ENCODE measurements at regions not wholly inside any gene's neighbourhood (a gene's known extent, or its start where the extent isn't known, plus 50 kb on each side); places are given as distances from the start of the nearest gene placed in this dataset.
"Not testable (repeated sequence)": the region's sequence is repeated elsewhere in the genome, so short reads cannot be mapped to it uniquely, and the experiment has no call there.

- POLR2A ChIA-PET, result no interaction called here
- no peak for DNase-seq (ENCODE audit: extremely low spot score)
- CTCF ChIA-PET, result no interaction called here
- TF ChIP-seq BHLHE40 (IDR thresholded peaks at IDR 0.05; ENCODE audit: borderline replicate concordance), result no peak
Measured at GRCh38 chr2:58473165-58473564, 232.0 kb upstream of the FANCL start.

GRCh38 chr2:58466804-58467203, 225.7 kb upstream of the FANCL start:
- CTCF ChIA-PET, result no interaction called here
- no peak for DNase-seq (ENCODE audit: extremely low spot score)
- TF ChIP-seq SUZ12 (IDR thresholded peaks at IDR 0.05) (no peak), NFRKB (IDR thresholded peaks at IDR 0.05) (no peak), PKNOX1 (IDR thresholded peaks at IDR 0.05) (no peak), ZNF384 (IDR thresholded peaks at IDR 0.05) (no peak), SP1 (IDR thresholded peaks at IDR 0.05) (no peak), FOXM1 (IDR thresholded peaks at IDR 0.05; ENCODE audit: borderline replicate concordance) (no peak), CTBP1 (IDR thresholded peaks at IDR 0.05; ENCODE audit: borderline replicate concordance) (no peak), BHLHE40 (IDR thresholded peaks at IDR 0.05; ENCODE audit: borderline replicate concordance) (no peak), FOXA1 (IDR thresholded peaks at IDR 0.05) (no peak), ELF4 (IDR thresholded peaks at IDR 0.05) (no peak), LEF1 (IDR thresholded peaks at IDR 0.05; ENCODE audit: borderline replicate concordance) (no peak), L3MBTL2 (conservative IDR thresholded peaks at IDR 0.05) (no peak), HDGF (IDR thresholded peaks at IDR 0.05; ENCODE audit: borderline replicate concordance) (no peak), FOXK2 (IDR thresholded peaks at IDR 0.05) (no peak), TARDBP (IDR thresholded peaks at IDR 0.05) (no peak)
- POLR2A ChIA-PET, result no interaction called here

GRCh38 chr2:58466021-58466420, 224.9 kb upstream of the FANCL start:
- DNase-seq (ENCODE audit: extremely low spot score); CTCF ChIA-PET; POLR2A ChIA-PET: not testable (repeated sequence)

- no peak for DNase-seq (ENCODE audit: extremely low spot score)
- no peak for TF ChIP-seq HDGF (IDR thresholded peaks at IDR 0.05; ENCODE audit: borderline replicate concordance)
- no peak for TF ChIP-seq FOXM1 (IDR thresholded peaks at IDR 0.05; ENCODE audit: borderline replicate concordance)
- TF ChIP-seq SP1 (IDR thresholded peaks at IDR 0.05), result no peak
- POLR2A ChIA-PET, result no interaction called here
- CTCF ChIA-PET, result no interaction called here
Measured at GRCh38 chr2:58460670-58461069, 219.5 kb upstream of the FANCL start.

GRCh38 chr2:58449286-58450010, 208.3 kb upstream of the FANCL start:
- ChIA-PET POLR2A (no interaction called here), CTCF (interaction anchor here (0.8 kb wide), 1 partner anchor 970 kb away, joined by 3 read pairs; no protein-coding TSS in a partner anchor)
- no peak for TF ChIP-seq CTBP1 (IDR thresholded peaks at IDR 0.05; ENCODE audit: borderline replicate concordance)
- TF ChIP-seq ARNT (IDR thresholded peaks at IDR 0.05), result no peak
- no peak for TF ChIP-seq NFRKB (IDR thresholded peaks at IDR 0.05)
- TF ChIP-seq FOXA1 (IDR thresholded peaks at IDR 0.05), result no peak
- TF ChIP-seq BHLHE40 (IDR thresholded peaks at IDR 0.05; ENCODE audit: borderline replicate concordance), result no peak
- TF ChIP-seq L3MBTL2 (conservative IDR thresholded peaks at IDR 0.05), result no peak
- TF ChIP-seq HDGF (IDR thresholded peaks at IDR 0.05; ENCODE audit: borderline replicate concordance), result no peak
- no peak for TF ChIP-seq TARDBP (IDR thresholded peaks at IDR 0.05)
- TF ChIP-seq ZNF384 (IDR thresholded peaks at IDR 0.05), result no peak
- no peak for TF ChIP-seq FOXM1 (IDR thresholded peaks at IDR 0.05; ENCODE audit: borderline replicate concordance)
- TF ChIP-seq LEF1 (IDR thresholded peaks at IDR 0.05; ENCODE audit: borderline replicate concordance), result no peak
- no peak for TF ChIP-seq SUZ12 (IDR thresholded peaks at IDR 0.05)
- TF ChIP-seq SP1 (IDR thresholded peaks at IDR 0.05), result no peak
- TF ChIP-seq PKNOX1 (IDR thresholded peaks at IDR 0.05), result no peak
- TF ChIP-seq FOXK2 (IDR thresholded peaks at IDR 0.05), result no peak
- TF ChIP-seq ELF4 (IDR thresholded peaks at IDR 0.05), result no peak
- no peak for DNase-seq (ENCODE audit: extremely low spot score)

GRCh38 chr2:58448845-58449244, 207.7 kb upstream of the FANCL start:
- DNase-seq (ENCODE audit: extremely low spot score), result no peak
- TF ChIP-seq NFRKB (IDR thresholded peaks at IDR 0.05), result no peak
- TF ChIP-seq ARNT (IDR thresholded peaks at IDR 0.05), result no peak
- TF ChIP-seq SP1 (IDR thresholded peaks at IDR 0.05), result no peak
- ChIA-PET POLR2A (interaction anchor here (1.1 kb wide), 1 partner anchor 403 kb away, joined by 3 read pairs; the partner anchor contains the start of gene VRK2), CTCF (interaction anchor here (0.8 kb wide), 1 partner anchor 970 kb away, joined by 3 read pairs; no protein-coding TSS in a partner anchor)

- CTCF ChIA-PET, result interaction anchor here (0.6 to 1.2 kb wide), 6 partner anchors 106 to 542 kb away, joined by 3 to 6 read pairs (median 3); partner anchors contain the start of gene FANCL
- no peak for TF ChIP-seq TARDBP (IDR thresholded peaks at IDR 0.05)
- no peak for TF ChIP-seq BHLHE40 (IDR thresholded peaks at IDR 0.05; ENCODE audit: borderline replicate concordance)
- TF ChIP-seq NFRKB (IDR thresholded peaks at IDR 0.05), result no peak
- TF ChIP-seq CTBP1 (IDR thresholded peaks at IDR 0.05; ENCODE audit: borderline replicate concordance), result no peak
- TF ChIP-seq L3MBTL2 (conservative IDR thresholded peaks at IDR 0.05), result no peak
- TF ChIP-seq ELF4 (IDR thresholded peaks at IDR 0.05), result no peak
- TF ChIP-seq PKNOX1 (IDR thresholded peaks at IDR 0.05), result no peak
- TF ChIP-seq LEF1 (IDR thresholded peaks at IDR 0.05; ENCODE audit: borderline replicate concordance), result no peak
- TF ChIP-seq FOXM1 (IDR thresholded peaks at IDR 0.05; ENCODE audit: borderline replicate concordance), result no peak
- no peak for TF ChIP-seq SP1 (IDR thresholded peaks at IDR 0.05)
- TF ChIP-seq HDGF (IDR thresholded peaks at IDR 0.05; ENCODE audit: borderline replicate concordance), result no peak
- no peak for TF ChIP-seq SUZ12 (IDR thresholded peaks at IDR 0.05)
- no peak for TF ChIP-seq ARNT (IDR thresholded peaks at IDR 0.05)
- no peak for TF ChIP-seq FOXK2 (IDR thresholded peaks at IDR 0.05)
- no peak for TF ChIP-seq ZNF384 (IDR thresholded peaks at IDR 0.05)
- TF ChIP-seq FOXA1 (IDR thresholded peaks at IDR 0.05), result no peak
- POLR2A ChIA-PET, result interaction anchor here (1.0 to 1.1 kb wide), 2 partner anchors 207 to 402 kb away, joined by 3 read pairs; partner anchors contain the start of genes FANCL and VRK2
- peak; percentile 53 for DNase-seq (ENCODE audit: extremely low spot score)
Measured at GRCh38 chr2:58448065-58448507, 207.0 kb upstream of the FANCL start.

Data from HEK293T (cell line).